Tibial nerve (tissue), 4 donors: ENCODE measurements at regions not wholly inside any gene's neighbourhood (a gene's known extent, or its start where the extent isn't known, plus 50 kb on each side); places are given as distances from the start of the nearest gene placed in this dataset.

Experiments
- DNase-seq, 2 donors: peaks; one replicate each; pipeline ENCODE4 v3.0.0-alpha.2; 2019; ENCODE audit warnings: low spot score in 2 of 2
- H3K27ac ChIP-seq, 4 donors: fragments of 200-600 bp; sonication (generic) in 3 of 4; one replicate each; pipeline ENCODE4 v1.5.1; 2017 to 2019; ENCODE audit warnings: mild to moderate bottlenecking in 1 of 4
- H3K27me3 ChIP-seq, 2 donors: fragments of 200-600 bp; sonication (generic) in 1 of 2; one replicate each; pipeline versions ENCODE4 v1.5.1 to v1.6.0; 2017 to 2019
- H3K36me3 ChIP-seq, 3 donors: fragments of 200-600 bp; sonication (generic); one replicate each; pipeline ENCODE4 v1.5.1; 2018 to 2019
- H3K4me1 ChIP-seq, 4 donors: fragments of 200-600 bp; sonication (generic) in 3 of 4; one replicate each; pipeline ENCODE4 v1.5.1; 2017 to 2019
- H3K4me3 ChIP-seq, 4 donors: fragments of 200-600 bp; sonication (generic) in 3 of 4; one replicate each; pipeline ENCODE4 v1.5.1; 2017 to 2019; ENCODE audit warnings: mild to moderate bottlenecking in 1 of 4, moderate library complexity in 1 of 4
- H3K9me3 ChIP-seq, 4 donors: fragments of 200-600 bp; sonication (generic) in 3 of 4; one replicate each; pipeline ENCODE4 v1.5.1; 2017 to 2019
- EP300 ChIP-seq, 2 donors: sonication (generic); formaldehyde crosslinking; IDR thresholded peaks; one replicate each; pipeline ENCODE4 v1.6.1; 2017; ENCODE audit warnings: antibody characterized with exemption in 2 of 2, mild to moderate bottlenecking in 1 of 2
- POLR2A ChIP-seq, 2 donors: fragments of 450-650 bp; IDR thresholded peaks; one replicate each; pipeline ENCODE4 v1.6.1; 2017; ENCODE audit warnings: antibody characterized with exemption in 2 of 2, mild to moderate bottlenecking in 2 of 2, moderate library complexity in 2 of 2
- WGBS, 2 donors: methylation state at CpG; one replicate each; pipeline ENCODE4 v1.1.5; 2018; 5-methylcytosine and 5-hydroxymethylcytosine counted together
- TF ChIP-seq, protein P1 (sequence below), 5 experiments: fragments of 200-600 bp in 3 of 5; fragments of 450-650 bp in 2 of 5; sonication (generic) in 3 of 5; IDR thresholded peaks; one replicate each; pipeline ENCODE4 v1.5.1; 2016 to 2019; ENCODE audit warnings: antibody characterized with exemption in 5 of 5, mild to moderate bottlenecking in 3 of 5, moderate library complexity in 2 of 5

DNA sequence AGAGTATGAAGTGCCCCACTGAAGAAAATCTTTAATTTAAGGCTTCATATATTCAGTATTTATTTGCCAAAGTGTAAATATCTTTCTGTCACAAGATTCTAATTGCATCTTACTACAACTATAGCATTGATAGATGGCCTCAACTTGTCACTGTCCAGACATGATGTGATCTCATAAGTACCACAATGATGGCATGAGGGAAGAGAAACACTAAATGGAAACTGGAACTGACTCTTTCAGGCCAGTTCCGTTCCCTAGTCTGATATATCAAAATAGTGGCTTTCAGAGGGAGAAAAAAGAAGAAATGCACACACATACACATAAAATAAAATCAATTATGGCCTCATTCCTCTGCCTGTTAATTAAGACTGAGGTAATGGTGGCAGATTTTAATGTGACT is 615.7 kb downstream of the TBL1XR1 start:
- no peak overlapping the region for H3K4me3 ChIP-seq
- H3K27ac ChIP-seq, result no peak overlapping the region
- no peaks in the 10 kb centered on the region for H3K36me3 ChIP-seq
- no peak for DNase-seq
- no peaks in the 10 kb centered on the region for H3K27me3 ChIP-seq
- WGBS, 2 donors, result 86 to 96% methylated on average over 1 of the region's 1 CpG
- H3K4me1 ChIP-seq, result no peaks in the 10 kb centered on the region
- no peak for TF ChIP-seq POLR2A (IDR thresholded peaks at IDR 0.05)
- no peaks in the 10 kb centered on the region for H3K9me3 ChIP-seq

DNA sequence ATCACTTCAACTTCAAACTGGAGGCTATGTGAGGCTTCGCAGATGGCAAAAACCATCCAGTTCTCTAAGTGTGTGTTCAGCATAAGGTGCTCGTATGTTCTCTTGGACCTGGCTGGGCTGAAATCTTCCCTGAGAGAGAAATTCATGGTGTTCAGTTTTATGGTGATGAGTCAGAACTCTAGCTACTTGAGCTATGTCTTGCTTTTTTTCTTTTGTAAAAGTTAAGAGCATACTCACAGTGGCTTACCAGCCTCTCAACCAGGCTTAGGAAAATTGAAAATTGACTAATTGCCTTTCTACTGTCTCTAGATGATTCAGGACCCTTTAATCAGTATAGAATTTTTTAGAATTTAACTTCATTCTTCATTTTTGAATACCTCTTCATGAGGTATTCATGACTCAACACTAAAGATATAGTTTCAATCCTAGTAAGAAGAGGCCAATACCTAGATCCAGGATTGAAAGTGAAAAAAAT is 617.5 kb downstream of the TBL1XR1 start:
- Histone ChIP-seq H3K9me3 (no peaks in the 10 kb centered on the region), H3K4me1 (no peaks in the 10 kb centered on the region), H3K4me3 (no peak overlapping the region), H3K36me3 (no peaks in the 10 kb centered on the region), H3K27me3 (no peaks in the 10 kb centered on the region), H3K27ac (no peak overlapping the region)
- TF ChIP-seq POLR2A (IDR thresholded peaks at IDR 0.05) (no peak), EP300 (IDR thresholded peaks at IDR 0.05) (no peak)
- TF ChIP-seq, protein P1, sequence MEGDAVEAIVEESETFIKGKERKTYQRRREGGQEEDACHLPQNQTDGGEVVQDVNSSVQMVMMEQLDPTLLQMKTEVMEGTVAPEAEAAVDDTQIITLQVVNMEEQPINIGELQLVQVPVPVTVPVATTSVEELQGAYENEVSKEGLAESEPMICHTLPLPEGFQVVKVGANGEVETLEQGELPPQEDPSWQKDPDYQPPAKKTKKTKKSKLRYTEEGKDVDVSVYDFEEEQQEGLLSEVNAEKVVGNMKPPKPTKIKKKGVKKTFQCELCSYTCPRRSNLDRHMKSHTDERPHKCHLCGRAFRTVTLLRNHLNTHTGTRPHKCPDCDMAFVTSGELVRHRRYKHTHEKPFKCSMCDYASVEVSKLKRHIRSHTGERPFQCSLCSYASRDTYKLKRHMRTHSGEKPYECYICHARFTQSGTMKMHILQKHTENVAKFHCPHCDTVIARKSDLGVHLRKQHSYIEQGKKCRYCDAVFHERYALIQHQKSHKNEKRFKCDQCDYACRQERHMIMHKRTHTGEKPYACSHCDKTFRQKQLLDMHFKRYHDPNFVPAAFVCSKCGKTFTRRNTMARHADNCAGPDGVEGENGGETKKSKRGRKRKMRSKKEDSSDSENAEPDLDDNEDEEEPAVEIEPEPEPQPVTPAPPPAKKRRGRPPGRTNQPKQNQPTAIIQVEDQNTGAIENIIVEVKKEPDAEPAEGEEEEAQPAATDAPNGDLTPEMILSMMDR (IDR thresholded peaks at IDR 0.05), result no peak
- DNase-seq, result no peak
- WGBS, 2 donors, result 84 to 94% methylated on average over 2 of the region's 2 CpGs

DNA sequence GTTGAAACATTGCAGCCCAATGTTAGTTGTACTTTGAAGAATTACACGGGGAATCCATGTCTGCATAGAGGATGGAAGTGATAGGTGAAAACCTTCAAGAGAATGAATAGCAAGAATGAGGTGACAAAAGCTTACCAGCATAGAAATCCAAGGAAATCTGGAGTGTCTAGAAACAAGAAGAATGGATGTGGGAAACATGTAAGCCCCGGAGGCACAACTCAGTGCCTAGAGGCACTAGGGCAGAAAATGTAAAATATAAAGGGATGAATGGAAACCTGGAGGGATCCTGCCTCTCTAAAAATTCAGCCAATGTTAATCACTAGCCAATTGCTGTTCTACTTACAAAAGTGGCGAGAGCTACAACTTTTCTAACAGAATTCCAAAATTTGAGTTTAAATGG is 619.0 kb downstream of the TBL1XR1 start:
- DNase-seq, result no peak
- WGBS, 2 donors, result 85 to 87% methylated on average over 3 of the region's 3 CpGs
- Histone ChIP-seq H3K4me1 (no peaks in the 10 kb centered on the region), H3K27ac (no peak overlapping the region), H3K4me3 (no peak overlapping the region), H3K36me3 (no peaks in the 10 kb centered on the region), H3K9me3 (no peaks in the 10 kb centered on the region), H3K27me3 (no peaks in the 10 kb centered on the region)
- no peak for TF ChIP-seq EP300 (IDR thresholded peaks at IDR 0.05)
- no peak for TF ChIP-seq POLR2A (IDR thresholded peaks at IDR 0.05)
- TF ChIP-seq, protein P1 (IDR thresholded peaks at IDR 0.05), result no peak

DNA sequence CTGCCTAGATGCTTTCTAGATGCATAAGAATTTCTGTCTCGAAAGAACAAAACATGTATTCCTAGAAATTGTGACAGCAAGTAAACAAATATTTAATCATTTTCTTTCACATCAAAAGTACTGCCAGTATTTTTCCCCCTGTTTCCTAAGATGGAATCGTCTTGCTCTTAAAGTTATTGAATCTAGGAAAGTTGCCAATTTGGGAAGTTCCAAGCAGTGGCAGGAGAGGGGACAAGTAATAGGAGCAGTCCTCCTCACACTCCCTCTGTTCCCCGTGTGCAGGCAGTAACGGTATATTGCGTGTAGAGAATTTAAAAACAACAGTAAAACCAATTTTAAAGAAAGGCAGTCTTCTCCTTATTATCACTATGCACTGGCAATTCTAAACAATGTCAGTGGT is 619.8 kb downstream of the TBL1XR1 start:
- 57 to 58% methylated on average over 5 of the region's 5 CpGs for WGBS, 2 donors
- no peak overlapping the region for H3K27ac ChIP-seq
- DNase-seq, result no peak
- no peaks in the 10 kb centered on the region for H3K36me3 ChIP-seq
- H3K4me3 ChIP-seq, result no peak overlapping the region
- no peaks in the 10 kb centered on the region for H3K4me1 ChIP-seq
- no peaks in the 10 kb centered on the region for H3K9me3 ChIP-seq
- H3K27me3 ChIP-seq, result no peaks in the 10 kb centered on the region
- TF ChIP-seq EP300 (IDR thresholded peaks at IDR 0.05) (no peak), POLR2A (IDR thresholded peaks at IDR 0.05) (no peak)
- TF ChIP-seq, protein P1 (IDR thresholded peaks at IDR 0.05), result no peak

DNA sequence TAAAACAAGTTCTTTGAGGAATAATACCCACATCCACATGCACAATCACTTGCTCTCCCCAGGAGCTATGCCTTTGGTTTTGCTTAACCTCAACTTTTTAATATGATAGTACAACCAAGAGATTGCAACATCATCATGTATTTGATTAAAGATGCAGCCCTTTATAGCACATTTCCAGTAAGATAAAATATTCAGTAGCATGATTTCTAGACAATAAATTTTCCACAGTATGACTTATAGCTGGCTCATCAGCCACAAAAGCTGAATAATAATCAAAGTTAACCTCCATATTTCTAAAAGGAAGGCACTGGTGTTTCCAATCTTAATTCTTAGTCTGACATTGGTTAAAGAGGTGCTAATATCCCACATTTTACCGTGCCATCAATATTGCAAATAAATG is 622.5 kb downstream of the TBL1XR1 start:
- Histone ChIP-seq H3K27ac (no peak overlapping the region), H3K4me3 (no peak overlapping the region), H3K27me3 (no peaks in the 10 kb centered on the region), H3K36me3 (no peaks in the 10 kb centered on the region), H3K9me3 (no peaks in the 10 kb centered on the region), H3K4me1 (no peaks in the 10 kb centered on the region)
- DNase-seq, result no peak
- TF ChIP-seq, protein P1 (IDR thresholded peaks at IDR 0.05), result no peak
- TF ChIP-seq EP300 (IDR thresholded peaks at IDR 0.05) (no peak), POLR2A (IDR thresholded peaks at IDR 0.05) (no peak)
- WGBS, 2 donors, result 0% methylated on average over 1 of the region's 1 CpG

DNA sequence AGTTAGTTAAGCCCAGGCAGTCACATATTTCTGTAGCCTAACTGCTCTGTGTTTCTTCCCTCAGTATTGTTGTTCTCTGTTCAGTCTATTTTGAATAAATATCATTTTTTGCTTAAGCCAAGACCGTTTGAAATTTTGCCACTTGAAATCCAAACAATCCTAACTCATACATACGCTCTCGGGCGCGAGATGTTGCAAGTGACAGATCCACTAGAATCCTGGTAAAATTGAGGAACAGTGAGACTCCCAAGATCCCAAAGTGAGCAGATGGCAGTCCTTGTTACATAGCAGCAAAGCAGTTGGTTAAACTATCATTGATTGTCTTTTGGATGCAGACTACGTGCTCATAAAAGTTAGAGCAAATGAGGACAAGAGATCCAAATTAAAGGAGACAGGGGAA is 625.4 kb downstream of the TBL1XR1 start:
- WGBS, 2 donors, result 87 to 90% methylated on average over 6 of the region's 6 CpGs
- no peak for TF ChIP-seq EP300 (IDR thresholded peaks at IDR 0.05)
- TF ChIP-seq POLR2A (IDR thresholded peaks at IDR 0.05), result no peak
- TF ChIP-seq, protein P1 (IDR thresholded peaks at IDR 0.05), result no peak
- no peaks in the 10 kb centered on the region for H3K9me3 ChIP-seq

More for the DNA sequence above, 625.4 kb downstream of the TBL1XR1 start:
- Histone ChIP-seq H3K36me3 (no peaks in the 10 kb centered on the region), H3K27ac (no peak overlapping the region), H3K4me1 (no peaks in the 10 kb centered on the region), H3K27me3 (no peaks in the 10 kb centered on the region), H3K4me3 (no peak overlapping the region)
- no peak for DNase-seq
